ENCODE measurements at regions not wholly inside any gene's neighbourhood (a gene's known extent, or its start where the extent isn't known, plus 50 kb on each side); places are given as distances from the start of the nearest gene placed in this dataset.

DNA sequence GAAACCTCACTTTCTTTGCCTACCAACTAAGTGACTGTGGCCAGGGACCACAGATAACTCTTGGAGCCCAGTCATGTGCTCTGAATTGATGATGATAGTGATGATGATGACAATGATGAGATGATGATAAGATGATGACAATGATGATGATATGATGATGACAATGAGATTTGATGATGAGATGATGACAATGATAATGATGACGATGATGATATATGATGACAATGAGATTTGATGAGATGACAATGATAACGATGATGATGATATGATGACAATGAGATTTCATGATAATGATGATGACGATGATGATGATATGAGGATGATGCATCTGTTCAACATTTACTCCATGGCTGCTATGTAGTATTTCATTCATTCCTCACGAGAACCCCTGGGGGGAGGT is 213.0 kb downstream of the ERCC6L2 start:
- ChIA-PET CTCF (interaction anchor here (1.0 kb wide), 1 partner anchor 9 kb away, joined by 3 read pairs; no protein-coding TSS in a partner anchor), POLR2A (no interaction called here)
- dilution Hi-C loops (cut with MboI; ENCODE audit: extremely low pct_ligation_motif_present, low sequenced_read_pairs) (no loop called here), intact Hi-C loops (cut with micrococcal nuclease) (no loop called here)
- no TSS peak for BruUV-seq (replicated peaks)
- Histone ChIP-seq H3K27me3 (ENCODE audit: control insufficient read depth in 2 of 2, insufficient read depth in 2 of 2, low read length in 2 of 2) (peaks cover 0 to 4% of the 10 kb centered on the region in 2 experiments), H3K27ac (ENCODE audit: insufficient read depth, low read depth, low read length) (no peak overlapping the region), H4K20me1 (replicated peaks; ENCODE audit: control insufficient read depth, extremely low read depth, insufficient read depth, low read length) (no peaks in the 10 kb centered on the region), H2AFZ (ENCODE audit: low read depth, low read length) (no peak overlapping the region), H3K9me1 (replicated peaks; ENCODE audit: control insufficient read depth, extremely low read depth, insufficient read depth, low read length) (no peaks in the 10 kb centered on the region), H3K36me3 (ENCODE audit: control insufficient read depth in 2 of 2, extremely low read depth in 1 of 2, insufficient read depth in 2 of 2, low read length in 2 of 2) (no peaks in the 10 kb centered on the region), H3K4me1 (ENCODE audit: control insufficient read depth, extremely low read depth, insufficient read depth, low read length) (no peaks in the 10 kb centered on the region), H3K9ac (replicated peaks; ENCODE audit: extremely low read depth, insufficient read depth, low read length) (no peak overlapping the region), H3K9me3 (replicated peaks; ENCODE audit: control insufficient read depth, insufficient read depth, low read length) (no peaks in the 10 kb centered on the region), H3K79me2 (ENCODE audit: control insufficient read depth, insufficient read depth, low read length) (no peaks in the 10 kb centered on the region), H3K4me3 (replicated peaks in 1 of 3; ENCODE audit: insufficient read depth in 1 of 3, low read depth in 1 of 3, low read length in 3 of 3) (no peak overlapping the region), H3K4me2 (ENCODE audit: insufficient read depth, low read length) (no peak overlapping the region)
- no peak for TF ChIP-seq GATA2 (IDR thresholded peaks at IDR 0.05; ENCODE audit: insufficient read depth, insufficient read length, low read depth, low read length)
- no peak for TF ChIP-seq FOS (IDR thresholded peaks at IDR 0.05; ENCODE audit: borderline replicate concordance, insufficient read depth, low read length)
- TF ChIP-seq POLR2A (IDR thresholded peaks at IDR 0.05; ENCODE audit: low read depth, low read length) = no peak
- no peak for TF ChIP-seq EZH2 (IDR thresholded peaks at IDR 0.05; ENCODE audit: borderline replicate concordance, low read depth, low read length, severe bottlenecking)
- TF ChIP-seq MYC (IDR thresholded peaks at IDR 0.05; ENCODE audit: low read depth, low read length) = no peak
- no peak for TF ChIP-seq POLR2AphosphoS5 (IDR thresholded peaks at IDR 0.05; ENCODE audit: insufficient read depth, low read depth, low read length)
- TF ChIP-seq, protein P1, sequence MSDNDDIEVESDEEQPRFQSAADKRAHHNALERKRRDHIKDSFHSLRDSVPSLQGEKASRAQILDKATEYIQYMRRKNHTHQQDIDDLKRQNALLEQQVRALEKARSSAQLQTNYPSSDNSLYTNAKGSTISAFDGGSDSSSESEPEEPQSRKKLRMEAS (IDR thresholded peaks at IDR 0.05; ENCODE audit: insufficient read depth, insufficient read length) = no peak
- no peak for TF ChIP-seq JUN (IDR thresholded peaks at IDR 0.05; ENCODE audit: borderline replicate concordance, insufficient read depth, insufficient read length, low read depth)
- TF ChIP-seq, protein P2, sequence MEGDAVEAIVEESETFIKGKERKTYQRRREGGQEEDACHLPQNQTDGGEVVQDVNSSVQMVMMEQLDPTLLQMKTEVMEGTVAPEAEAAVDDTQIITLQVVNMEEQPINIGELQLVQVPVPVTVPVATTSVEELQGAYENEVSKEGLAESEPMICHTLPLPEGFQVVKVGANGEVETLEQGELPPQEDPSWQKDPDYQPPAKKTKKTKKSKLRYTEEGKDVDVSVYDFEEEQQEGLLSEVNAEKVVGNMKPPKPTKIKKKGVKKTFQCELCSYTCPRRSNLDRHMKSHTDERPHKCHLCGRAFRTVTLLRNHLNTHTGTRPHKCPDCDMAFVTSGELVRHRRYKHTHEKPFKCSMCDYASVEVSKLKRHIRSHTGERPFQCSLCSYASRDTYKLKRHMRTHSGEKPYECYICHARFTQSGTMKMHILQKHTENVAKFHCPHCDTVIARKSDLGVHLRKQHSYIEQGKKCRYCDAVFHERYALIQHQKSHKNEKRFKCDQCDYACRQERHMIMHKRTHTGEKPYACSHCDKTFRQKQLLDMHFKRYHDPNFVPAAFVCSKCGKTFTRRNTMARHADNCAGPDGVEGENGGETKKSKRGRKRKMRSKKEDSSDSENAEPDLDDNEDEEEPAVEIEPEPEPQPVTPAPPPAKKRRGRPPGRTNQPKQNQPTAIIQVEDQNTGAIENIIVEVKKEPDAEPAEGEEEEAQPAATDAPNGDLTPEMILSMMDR (IDR thresholded peaks at IDR 0.05; ENCODE audit: extremely low read depth in 1 of 2, insufficient read depth in 1 of 2, low read depth in 1 of 2, low read length in 2 of 2) = no peak
- no peak for DNase-seq (ENCODE audit: low read depth, low spot score)
- no peak for FAIRE-seq

All from endothelial cell of umbilical vein (primary cell).